H1 (cell line): ENCODE measurements at regions not wholly inside any gene's neighbourhood (a gene's known extent, or its start where the extent isn't known, plus 50 kb on each side); places are given as distances from the start of the nearest gene placed in this dataset.

Source experiments
- BACH1 ChIP-seq: IDR thresholded peaks from 2 replicates; pipeline ENCODE4 v1.6.1; 2012; ENCODE audit warnings: low read length, improper control_type of control experiment
- CHD1 ChIP-seq: IDR thresholded peaks from 2 replicates; pipeline ENCODE4 v1.6.1; 2012; ENCODE audit warnings: low read depth, low read length, improper control_type of control experiment
- JUN ChIP-seq: IDR thresholded peaks from 2 replicates; pipeline ENCODE4 v1.6.1; 2011; ENCODE audit warnings: low read depth, mild to moderate bottlenecking, improper control_type of control experiment, low read length
- JUND ChIP-seq: IDR thresholded peaks from 2 replicates; pipeline ENCODE4 v1.6.1; 2011; ENCODE audit warnings: mild to moderate bottlenecking, improper control_type of control experiment, low read length
- KDM5A ChIP-seq: fragments of 200-600 bp; IDR thresholded peaks from 2 replicates; pipeline ENCODE4 v1.7.1; 2012; ENCODE audit warnings: mild to moderate bottlenecking, low read length, inconsistent platforms, mixed read lengths
- RBBP5 ChIP-seq: IDR thresholded peaks from 2 replicates; pipeline ENCODE4 v1.7.1; 2012; ENCODE audit warnings: low read depth, mild to moderate bottlenecking, inconsistent platforms, low read length, moderate library complexity, borderline replicate concordance
- RXRA ChIP-seq: IDR thresholded peaks from 2 replicates; pipeline ENCODE4 v1.6.1; 2011; ENCODE audit warnings: low read depth, mild to moderate bottlenecking, low read length, moderate library complexity; ENCODE audit not compliant: insufficient read depth
- TAF7 ChIP-seq: optimal IDR thresholded peaks from 2 replicates; pipeline ENCODE3; 2011; ENCODE audit warnings: low read depth, mild to moderate bottlenecking, inconsistent platforms, low read length, moderate library complexity, borderline replicate concordance
- YY1 ChIP-seq: IDR thresholded peaks from 2 replicates; pipeline ENCODE4 v1.6.1; 2011; ENCODE audit warnings: low read depth, mild to moderate bottlenecking, low read length

DNA sequence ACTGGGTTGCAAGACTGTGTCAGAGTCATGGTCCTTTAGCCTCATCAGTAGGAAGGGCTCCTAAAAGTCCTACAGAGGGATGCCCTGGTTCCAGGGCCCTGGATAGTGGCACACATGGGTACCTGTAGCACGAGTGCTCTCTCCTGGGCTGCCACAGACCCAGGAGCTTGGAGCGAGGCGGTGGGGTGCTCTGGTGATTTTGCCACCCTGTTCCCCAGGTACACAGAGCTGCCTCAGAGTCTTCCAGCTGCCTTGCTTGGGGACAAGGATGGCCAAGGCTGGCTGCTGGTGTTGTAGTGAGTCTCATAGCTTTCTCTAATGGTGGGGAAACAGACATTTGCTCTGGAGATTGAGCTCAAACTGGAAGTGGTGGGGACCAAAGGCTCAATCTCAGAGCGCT is 53.9 kb upstream of the OLFM4 start (continued):
- TF ChIP-seq YY1 (no peak), KDM5A (no peak), RXRA (no peak), BACH1 (no peak), TAF7 (no peak), JUND (no peak), RBBP5 (no peak), CHD1 (no peak), JUN (no peak)
